ENCODE measurements at regions not wholly inside any gene's neighbourhood (a gene's known extent, or its start where the extent isn't known, plus 50 kb on each side); places are given as distances from the start of the nearest gene placed in this dataset.
A peak's percentile ranks its signal among the peaks of the same experiment; 100 is the strongest.

DNA sequence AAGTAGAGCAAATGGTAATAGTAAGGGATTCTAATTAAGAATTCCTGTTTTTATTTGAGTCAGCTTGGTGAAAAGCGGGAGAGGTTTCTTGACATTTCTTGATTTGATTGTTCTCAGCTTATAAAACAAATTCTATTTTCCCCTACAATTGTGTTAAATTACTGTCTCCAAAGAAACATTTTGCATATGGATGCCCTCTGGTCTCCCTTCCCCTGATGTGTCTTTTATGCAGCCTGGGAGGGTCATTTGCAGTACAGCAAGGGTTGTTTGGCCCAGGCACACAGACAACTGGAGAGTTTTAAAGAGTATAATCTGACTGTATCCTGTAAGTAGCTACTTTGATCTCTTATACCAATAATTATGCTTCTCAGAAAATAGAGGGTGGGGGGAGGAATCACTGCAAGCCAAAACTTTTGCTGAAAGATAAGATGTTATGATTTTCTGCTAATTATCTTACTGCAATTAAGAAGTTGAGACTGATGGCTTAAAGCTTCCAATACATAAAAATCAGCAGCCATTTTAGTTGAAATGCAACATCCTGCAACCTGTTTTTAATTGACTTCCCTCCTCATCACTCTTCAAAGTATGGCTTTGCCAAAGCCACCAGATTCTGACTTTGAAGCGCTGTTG is 204.1 kb upstream of the SEMA6A start:
- 85 to 90% methylated on average over 2 of the region's 2 CpGs for WGBS, 2 donors
- H3K27ac ChIP-seq (ENCODE audit: low read depth in 1 of 2, low read length in 1 of 2): no peak overlapping the region
- peak; percentile 73 to 93 (median 91) for DNase-seq

DNA sequence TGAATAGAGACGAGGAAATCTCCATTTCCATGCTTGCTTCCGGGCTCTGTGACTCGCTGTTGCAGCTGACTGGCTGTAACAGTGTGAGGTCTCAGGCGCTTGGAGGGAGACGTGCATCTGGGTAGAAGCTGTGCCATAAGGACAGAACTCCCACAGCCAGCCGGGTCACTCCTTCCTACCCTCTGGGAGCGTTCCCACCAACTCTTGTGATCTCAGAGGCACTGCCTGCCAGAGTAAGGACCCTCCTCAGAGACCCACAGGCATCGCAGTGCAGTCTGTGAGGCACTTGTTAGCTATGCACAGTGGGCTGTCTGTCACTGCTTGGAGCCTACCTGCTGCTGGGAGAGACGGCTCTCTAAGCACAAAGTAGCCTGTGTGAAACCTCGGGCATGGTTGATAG is 203.4 kb upstream of the SEMA6A start:
- H3K4me3 ChIP-seq: no peak overlapping the region
- 48 to 52% methylated on average over 10 of the region's 10 CpGs for WGBS, 2 donors
- TF ChIP-seq, protein P1, sequence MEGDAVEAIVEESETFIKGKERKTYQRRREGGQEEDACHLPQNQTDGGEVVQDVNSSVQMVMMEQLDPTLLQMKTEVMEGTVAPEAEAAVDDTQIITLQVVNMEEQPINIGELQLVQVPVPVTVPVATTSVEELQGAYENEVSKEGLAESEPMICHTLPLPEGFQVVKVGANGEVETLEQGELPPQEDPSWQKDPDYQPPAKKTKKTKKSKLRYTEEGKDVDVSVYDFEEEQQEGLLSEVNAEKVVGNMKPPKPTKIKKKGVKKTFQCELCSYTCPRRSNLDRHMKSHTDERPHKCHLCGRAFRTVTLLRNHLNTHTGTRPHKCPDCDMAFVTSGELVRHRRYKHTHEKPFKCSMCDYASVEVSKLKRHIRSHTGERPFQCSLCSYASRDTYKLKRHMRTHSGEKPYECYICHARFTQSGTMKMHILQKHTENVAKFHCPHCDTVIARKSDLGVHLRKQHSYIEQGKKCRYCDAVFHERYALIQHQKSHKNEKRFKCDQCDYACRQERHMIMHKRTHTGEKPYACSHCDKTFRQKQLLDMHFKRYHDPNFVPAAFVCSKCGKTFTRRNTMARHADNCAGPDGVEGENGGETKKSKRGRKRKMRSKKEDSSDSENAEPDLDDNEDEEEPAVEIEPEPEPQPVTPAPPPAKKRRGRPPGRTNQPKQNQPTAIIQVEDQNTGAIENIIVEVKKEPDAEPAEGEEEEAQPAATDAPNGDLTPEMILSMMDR (IDR thresholded peaks at IDR 0.05; ENCODE audit: control extremely low read depth, extremely low read depth): no peak
- H3K36me3 ChIP-seq (ENCODE audit: control insufficient read depth in 4 of 4, insufficient read depth in 4 of 4, low read length in 4 of 4): no peaks in the 10 kb centered on the region
- no peak overlapping the region for H3K9ac ChIP-seq (ENCODE audit: insufficient read depth in 1 of 2, low read length in 2 of 2)
- peaks cover 0 to 19% (median 4%) of the 10 kb centered on the region in 5 donors for H3K4me1 ChIP-seq (ENCODE audit: control insufficient read depth in 5 of 5, insufficient read depth in 5 of 5, low read length in 5 of 5)
- peaks cover 0 to 2% (median 0%) of the 10 kb centered on the region in 3 donors for H3K27me3 ChIP-seq (ENCODE audit: control insufficient read depth in 3 of 3, insufficient read depth in 3 of 3, low read length in 2 of 3)
- DNase-seq: peak; percentile 70 to 79 (median 71)
- no peak for ATAC-seq (ENCODE audit: insufficient read depth, low FRiP score)
- no peaks in the 10 kb centered on the region for H3K9me3 ChIP-seq (ENCODE audit: control insufficient read depth in 4 of 4, insufficient read depth in 3 of 4, low read length in 3 of 4)
- H3K27ac ChIP-seq (ENCODE audit: low read depth in 1 of 2, low read length in 1 of 2): no peak overlapping the region

More for the DNA sequence above, 204.1 kb upstream of the SEMA6A start:
- Histone ChIP-seq H3K27me3 (ENCODE audit: control insufficient read depth in 3 of 3, insufficient read depth in 3 of 3, low read length in 2 of 3) (peaks cover 0 to 2% (median 0%) of the 10 kb centered on the region in 3 donors), H3K9me3 (ENCODE audit: control insufficient read depth in 4 of 4, insufficient read depth in 3 of 4, low read length in 3 of 4) (no peaks in the 10 kb centered on the region), H3K36me3 (ENCODE audit: control insufficient read depth in 4 of 4, insufficient read depth in 4 of 4, low read length in 4 of 4) (no peaks in the 10 kb centered on the region), H3K4me1 (ENCODE audit: control insufficient read depth in 5 of 5, insufficient read depth in 5 of 5, low read length in 5 of 5) (peaks cover 0 to 15% (median 4%) of the 10 kb centered on the region in 5 donors), H3K9ac (ENCODE audit: insufficient read depth in 1 of 2, low read length in 2 of 2) (no peak overlapping the region), H3K4me3 (no peak overlapping the region)
- no peak for ATAC-seq (ENCODE audit: insufficient read depth, low FRiP score)
- TF ChIP-seq, protein P1 (IDR thresholded peaks at IDR 0.05; ENCODE audit: control extremely low read depth, extremely low read depth): no peak

DNA sequence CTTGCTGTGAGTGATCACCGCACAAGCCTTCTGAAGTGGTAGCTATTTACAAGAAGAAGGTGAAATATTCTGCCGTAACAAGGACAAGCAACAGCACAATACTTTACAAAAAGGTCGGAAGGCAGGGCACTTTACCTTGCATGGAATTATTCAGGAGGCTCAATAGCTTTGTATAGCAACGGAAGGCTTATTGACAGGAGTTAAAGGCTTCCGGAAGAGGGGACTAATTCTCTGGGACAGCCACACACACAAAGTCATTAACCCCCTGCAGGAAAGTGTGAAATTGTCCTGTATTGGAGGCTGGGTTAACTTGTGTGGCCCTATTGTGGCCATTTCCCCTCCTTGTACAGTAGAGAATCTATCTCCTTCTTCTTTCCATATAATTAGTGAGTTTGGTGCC is 199.3 kb upstream of the SEMA6A start:
- ATAC-seq (ENCODE audit: insufficient read depth, low FRiP score) (no peak), DNase-seq (no peak)
- Histone ChIP-seq H3K27ac (ENCODE audit: low read depth in 1 of 2, low read length in 1 of 2) (no peak overlapping the region), H3K4me1 (ENCODE audit: control insufficient read depth in 5 of 5, insufficient read depth in 5 of 5, low read length in 5 of 5) (peaks cover 2 to 34% (median 6%) of the 10 kb centered on the region in 5 donors), H3K4me3 (no peak overlapping the region), H3K36me3 (ENCODE audit: control insufficient read depth in 4 of 4, insufficient read depth in 4 of 4, low read length in 4 of 4) (no peaks in the 10 kb centered on the region), H3K9ac (ENCODE audit: insufficient read depth in 1 of 2, low read length in 2 of 2) (no peak overlapping the region), H3K9me3 (ENCODE audit: control insufficient read depth in 4 of 4, insufficient read depth in 3 of 4, low read length in 3 of 4) (no peaks in the 10 kb centered on the region), H3K27me3 (ENCODE audit: control insufficient read depth in 3 of 3, insufficient read depth in 3 of 3, low read length in 2 of 3) (peaks cover 0 to 2% (median 0%) of the 10 kb centered on the region in 3 donors)
- 83 to 93% methylated on average over 5 of the region's 5 CpGs for whole genome bisulfite sequencing, 2 donors
- TF ChIP-seq, protein P1 (IDR thresholded peaks at IDR 0.05; ENCODE audit: control extremely low read depth, extremely low read depth): no peak
